ENCODE measurements at regions not wholly inside any gene's neighbourhood (a gene's known extent, or its start where the extent isn't known, plus 50 kb on each side); places are given as distances from the start of the nearest gene placed in this dataset.

GRCh38 chr9:88652876-88653275, 117.9 kb downstream of the NXNL2 start:
- no peak for ATAC-seq
- no TSS peak for BruUV-seq (replicated peaks)

GRCh38 chr9:88653406-88653805, 118.4 kb downstream of the NXNL2 start:
- Histone ChIP-seq H4K20me1 (ENCODE audit: insufficient read depth, low read length) (no peaks in the 10 kb centered on the region), H3K27ac (ENCODE audit: extremely low read length, insufficient read depth, low read length) (no peak overlapping the region), H3K4me2 (ENCODE audit: low read depth, low read length) (no peak overlapping the region), H3K4me3 (replicated peaks in 1 of 3; ENCODE audit: insufficient read depth in 1 of 3, low read depth in 2 of 3, low read length in 3 of 3) (no peak overlapping the region), H3K9ac (ENCODE audit: insufficient read depth, low read depth, low read length) (no peak overlapping the region), H3K4me1 (ENCODE audit: insufficient read depth, low read length) (peaks cover 9% of the 10 kb centered on the region), H3K27me3 (ENCODE audit: control insufficient read depth in 1 of 2, insufficient read depth in 2 of 2, low read length in 2 of 2) (no peaks in the 10 kb centered on the region), H3K9me3 (ENCODE audit: low read length) (no peaks in the 10 kb centered on the region), H3K36me3 (replicated peaks in 1 of 2; ENCODE audit: control insufficient read depth in 1 of 2, insufficient read depth in 2 of 2, low read length in 2 of 2) (no peaks in the 10 kb centered on the region), H2AFZ (ENCODE audit: low read length) (no peak overlapping the region), H3K79me2 (ENCODE audit: insufficient read depth, low read length) (no peaks in the 10 kb centered on the region)
- FAIRE-seq (no peak), DNase-seq (ENCODE audit: low spot score) (no peak), ATAC-seq (no peak)
- ChIA-PET POLR2A (no interaction called here), CTCF (ENCODE audit: low intra/inter-chr PET ratio, low total read pairs) (no interaction called here)
- intact Hi-C loops (cut with micrococcal nuclease; ENCODE audit: unreplicated experiment) (no loop called here), in situ Hi-C loops (cut with HindIII; ENCODE audit: extremely low pct_ligation_motif_present, low pct_unique_long_range_greater_than_20kb) (no loop called here)
- TF ChIP-seq NR2F6 (IDR thresholded peaks at IDR 0.05) (no peak), NR2F6 (CRISPR knock-in tag; IDR thresholded peaks at IDR 0.05) (no peak), PREB (CRISPR knock-in tag; IDR thresholded peaks at IDR 0.05) (no peak), SAP130 (CRISPR knock-in tag; IDR thresholded peaks at IDR 0.05; ENCODE audit: low read depth) (no peak), TGIF2 (CRISPR knock-in tag; IDR thresholded peaks at IDR 0.05) (no peak), PHF5A (CRISPR knock-in tag; IDR thresholded peaks at IDR 0.05; ENCODE audit: low read depth, unreplicated experiment) (no peak), ZBTB46 (CRISPR knock-in tag; IDR thresholded peaks at IDR 0.05; ENCODE audit: borderline replicate concordance) (no peak), CENPBD1 (CRISPR knock-in tag; IDR thresholded peaks at IDR 0.05; ENCODE audit: borderline replicate concordance, low read depth) (no peak), ZNF234 (CRISPR knock-in tag; conservative IDR thresholded peaks at IDR 0.05) (no peak), HNF1B (CRISPR knock-in tag; IDR thresholded peaks at IDR 0.05) (no peak)
- 31% methylated on average over 2 of the region's 2 CpGs for WGBS (ENCODE audit: low lambda C conversion rate)
- BruUV-seq (replicated peaks) = no TSS peak

More at GRCh38 chr9:88652876-88653275, 117.9 kb downstream of the NXNL2 start:
- Histone ChIP-seq H3K79me2 (ENCODE audit: insufficient read depth, low read length) (no peaks in the 10 kb centered on the region), H3K9ac (ENCODE audit: insufficient read depth, low read depth, low read length) (no peak overlapping the region), H2AFZ (ENCODE audit: low read length) (no peak overlapping the region), H3K27me3 (ENCODE audit: control insufficient read depth in 1 of 2, insufficient read depth in 2 of 2, low read length in 2 of 2) (no peaks in the 10 kb centered on the region), H3K4me3 (replicated peaks in 1 of 3; ENCODE audit: insufficient read depth in 1 of 3, low read depth in 2 of 3, low read length in 3 of 3) (no peak overlapping the region), H3K4me2 (ENCODE audit: low read depth, low read length) (no peak overlapping the region), H3K27ac (ENCODE audit: extremely low read length, insufficient read depth, low read length) (no peak overlapping the region), H3K36me3 (replicated peaks in 1 of 2; ENCODE audit: control insufficient read depth in 1 of 2, insufficient read depth in 2 of 2, low read length in 2 of 2) (no peaks in the 10 kb centered on the region), H3K4me1 (ENCODE audit: insufficient read depth, low read length) (peaks cover 4% of the 10 kb centered on the region; the same call in 1 of the 2 replicates), H4K20me1 (ENCODE audit: insufficient read depth, low read length) (no peaks in the 10 kb centered on the region), H3K9me3 (ENCODE audit: low read length) (no peaks in the 10 kb centered on the region)
- WGBS (ENCODE audit: low lambda C conversion rate) = 66% methylated on average over 1 of the region's 1 CpG
- FAIRE-seq (no peak), DNase-seq (ENCODE audit: low spot score) (no peak)
- intact Hi-C loops (cut with micrococcal nuclease; ENCODE audit: unreplicated experiment) = loop anchor here (1.0 kb wide), 1 partner anchor 160 kb away; no protein-coding TSS in a partner anchor
- in situ Hi-C loops (cut with HindIII; ENCODE audit: extremely low pct_ligation_motif_present, low pct_unique_long_range_greater_than_20kb) = no loop called here
- TF ChIP-seq MEIS1 (CRISPR knock-in tag; IDR thresholded peaks at IDR 0.05; ENCODE audit: borderline replicate concordance) (no peak), ZNF782 (CRISPR knock-in tag; IDR thresholded peaks at IDR 0.05; ENCODE audit: borderline replicate concordance) (no peak), SIX1 (CRISPR knock-in tag; IDR thresholded peaks at IDR 0.05; ENCODE audit: borderline replicate concordance) (no peak), ZKSCAN8 (CRISPR knock-in tag; IDR thresholded peaks at IDR 0.05; ENCODE audit: borderline replicate concordance) (no peak)
- ChIA-PET POLR2A (no interaction called here), CTCF (ENCODE audit: low intra/inter-chr PET ratio, low total read pairs) (no interaction called here)
